Keratinocyte (primary cell): ENCODE measurements at regions not wholly inside any gene's neighbourhood (a gene's known extent, or its start where the extent isn't known, plus 50 kb on each side); places are given as distances from the start of the nearest gene placed in this dataset.

ENCODE experiments used
- EZH2 ChIP-seq: IDR thresholded peaks from one replicate; pipeline ENCODE4 v1.6.1; 2012; ENCODE audit warnings: inconsistent platforms, mild to moderate bottlenecking, low read length, moderate library complexity
- TF ChIP-seq, protein P1 (sequence below), 3 experiments: IDR thresholded peaks in 1 of 3; conservative IDR thresholded peaks in 1 of 3; optimal IDR thresholded peaks in 1 of 3; 2 replicates in 2 of 3; 3 replicates in 1 of 3; pipeline versions ENCODE3 to v1.5.1; 2011; ENCODE audit warnings: low read length in 3 of 3, mild to moderate bottlenecking in 3 of 3, moderate library complexity in 2 of 3, control low read depth in 1 of 3, inconsistent platforms in 1 of 3; ENCODE audit not compliant: insufficient read depth in 2 of 3; ENCODE audit errors: extremely low read depth in 1 of 3

- TF ChIP-seq, protein P1, sequence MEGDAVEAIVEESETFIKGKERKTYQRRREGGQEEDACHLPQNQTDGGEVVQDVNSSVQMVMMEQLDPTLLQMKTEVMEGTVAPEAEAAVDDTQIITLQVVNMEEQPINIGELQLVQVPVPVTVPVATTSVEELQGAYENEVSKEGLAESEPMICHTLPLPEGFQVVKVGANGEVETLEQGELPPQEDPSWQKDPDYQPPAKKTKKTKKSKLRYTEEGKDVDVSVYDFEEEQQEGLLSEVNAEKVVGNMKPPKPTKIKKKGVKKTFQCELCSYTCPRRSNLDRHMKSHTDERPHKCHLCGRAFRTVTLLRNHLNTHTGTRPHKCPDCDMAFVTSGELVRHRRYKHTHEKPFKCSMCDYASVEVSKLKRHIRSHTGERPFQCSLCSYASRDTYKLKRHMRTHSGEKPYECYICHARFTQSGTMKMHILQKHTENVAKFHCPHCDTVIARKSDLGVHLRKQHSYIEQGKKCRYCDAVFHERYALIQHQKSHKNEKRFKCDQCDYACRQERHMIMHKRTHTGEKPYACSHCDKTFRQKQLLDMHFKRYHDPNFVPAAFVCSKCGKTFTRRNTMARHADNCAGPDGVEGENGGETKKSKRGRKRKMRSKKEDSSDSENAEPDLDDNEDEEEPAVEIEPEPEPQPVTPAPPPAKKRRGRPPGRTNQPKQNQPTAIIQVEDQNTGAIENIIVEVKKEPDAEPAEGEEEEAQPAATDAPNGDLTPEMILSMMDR (optimal IDR thresholded peaks at IDR 0.05 in 1 of 3, IDR thresholded peaks at IDR 0.05 in 1 of 3, conservative IDR thresholded peaks at IDR 0.05 in 1 of 3; ENCODE audit: extremely low read depth in 1 of 3, insufficient read depth in 2 of 3, low read length in 3 of 3), result no peak
- no peak for TF ChIP-seq EZH2
Measured at GRCh38 chr9:91048749-91049148, 247.1 kb downstream of the SYK start.
